ENCODE measurements at regions not wholly inside any gene's neighbourhood (a gene's known extent, or its start where the extent isn't known, plus 50 kb on each side); places are given as distances from the start of the nearest gene placed in this dataset.

GRCh38 chr11:45347348-45348082 is 61.4 kb upstream of the SYT13 start:
- TF ChIP-seq CTCF (IDR thresholded peaks at IDR 0.05), result no peak
- TF ChIP-seq POLR2A (IDR thresholded peaks at IDR 0.05), result no peak
- no peak for ATAC-seq
- H3K4me1 ChIP-seq, result no peaks in the 10 kb centered on the region
- DNase-seq, result no peak
- intact Hi-C loops (cut with DNase I), result no loop called here
- no peaks in the 10 kb centered on the region for H3K36me3 ChIP-seq (replicated peaks in 1 of 2; ENCODE audit: insufficient read depth in 1 of 2, low read depth in 2 of 2)
- no peaks in the 10 kb centered on the region for H3K9me3 ChIP-seq
- no peaks in the 10 kb centered on the region for H3K27me3 ChIP-seq
- WGBS, 2 donors, result 57 to 60% methylated on average over 12 of the region's 12 CpGs
- H3K4me3 ChIP-seq, result no peak overlapping the region
- no peak overlapping the region for H3K27ac ChIP-seq

GRCh38 chr11:45345491-45345890 is 59.4 kb upstream of the SYT13 start:
- Histone ChIP-seq H3K36me3 (replicated peaks in 1 of 2; ENCODE audit: insufficient read depth in 1 of 2, low read depth in 2 of 2) (no peaks in the 10 kb centered on the region), H3K4me1 (no peaks in the 10 kb centered on the region), H3K4me3 (no peak overlapping the region), H3K27ac (no peak overlapping the region), H3K27me3 (no peaks in the 10 kb centered on the region), H3K9me3 (no peaks in the 10 kb centered on the region)
- intact Hi-C loops (cut with DNase I), result no loop called here
- DNase-seq, result no peak
- WGBS, 2 donors, result 78 to 91% methylated on average over 2 of the region's 2 CpGs
- ATAC-seq, result no peak
- TF ChIP-seq POLR2A (IDR thresholded peaks at IDR 0.05) (no peak), CTCF (IDR thresholded peaks at IDR 0.05) (no peak)

- Histone ChIP-seq H3K27ac (no peak overlapping the region), H3K4me1 (peaks cover 8% of the 10 kb centered on the region), H3K4me3 (no peak overlapping the region), H3K27me3 (no peaks in the 10 kb centered on the region), H3K9me3 (no peaks in the 10 kb centered on the region), H3K36me3 (replicated peaks in 1 of 2; ENCODE audit: insufficient read depth in 1 of 2, low read depth in 2 of 2) (no peaks in the 10 kb centered on the region)
- no peak for TF ChIP-seq CTCF (IDR thresholded peaks at IDR 0.05)
- no peak for TF ChIP-seq POLR2A (IDR thresholded peaks at IDR 0.05)
- intact Hi-C loops (cut with DNase I), result no loop called here
- WGBS, 2 donors, result 40 to 43% methylated on average over 2 of the region's 2 CpGs
- ATAC-seq (no peak), DNase-seq (no peak)
These were observed 57.9 kb upstream of the SYT13 start for GRCh38 chr11:45344028-45344427.

GRCh38 chr11:45343444-45343843 is 57.3 kb upstream of the SYT13 start:
- intact Hi-C loops (cut with DNase I), result no loop called here
- Histone ChIP-seq H3K9me3 (no peaks in the 10 kb centered on the region), H3K4me1 (peaks cover 8% of the 10 kb centered on the region), H3K4me3 (no peak overlapping the region), H3K36me3 (replicated peaks in 1 of 2; ENCODE audit: insufficient read depth in 1 of 2, low read depth in 2 of 2) (no peaks in the 10 kb centered on the region), H3K27me3 (no peaks in the 10 kb centered on the region), H3K27ac (no peak overlapping the region)
- TF ChIP-seq POLR2A (IDR thresholded peaks at IDR 0.05) (no peak), CTCF (IDR thresholded peaks at IDR 0.05) (no peak)
- no peak for DNase-seq
- ATAC-seq, result no peak

GRCh38 chr11:45341372-45341771 is 55.2 kb upstream of the SYT13 start:
- peaks cover 8% of the 10 kb centered on the region for H3K4me1 ChIP-seq
- TF ChIP-seq CTCF (IDR thresholded peaks at IDR 0.05) (no peak), POLR2A (IDR thresholded peaks at IDR 0.05) (no peak)
- DNase-seq (no peak), ATAC-seq (no peak)
- no peaks in the 10 kb centered on the region for H3K27me3 ChIP-seq
- H3K36me3 ChIP-seq (replicated peaks in 1 of 2; ENCODE audit: insufficient read depth in 1 of 2, low read depth in 2 of 2), result no peaks in the 10 kb centered on the region
- H3K27ac ChIP-seq, result no peak overlapping the region
- no peak overlapping the region for H3K4me3 ChIP-seq
- WGBS, 2 donors, result 48 to 56% methylated on average over 7 of the region's 7 CpGs
- H3K9me3 ChIP-seq, result no peaks in the 10 kb centered on the region
- intact Hi-C loops (cut with DNase I), result no loop called here

Data from body of pancreas (tissue), 4 donors.